K562 (cell line): ENCODE measurements at regions not wholly inside any gene's neighbourhood (a gene's known extent, or its start where the extent isn't known, plus 50 kb on each side); places are given as distances from the start of the nearest gene placed in this dataset.

ENCODE experiments used
- MTF1 ChIP-seq: fragments of 250-450 bp; sonication (Bioruptor Pico); IDR thresholded peaks from 2 replicates; pipeline ENCODE4 v1.9.0; 2021; ENCODE audit warnings: moderate library complexity, mild to moderate bottlenecking, inconsistent platforms, borderline replicate concordance
- ZNF518B ChIP-seq: fragments of 250-450 bp; sonication (Bioruptor Pico); IDR thresholded peaks from 2 replicates; pipeline ENCODE4 v1.5.0; 2021; ENCODE audit warnings: mild to moderate bottlenecking, moderate library complexity
- TF ChIP-seq, protein P1 (sequence below): fragments of 250-450 bp; sonication (Bioruptor Pico); IDR thresholded peaks from 2 replicates; pipeline ENCODE4 v1.8.0; 2022; ENCODE audit warnings: inconsistent platforms
- TF ChIP-seq, protein P2 (sequence below): sonication (generic); IDR thresholded peaks from 2 replicates; pipeline ENCODE4 v1.6.1; 2016
- TF ChIP-seq, protein P3 (sequence below): fragments of 250-450 bp; sonication (Bioruptor Pico); IDR thresholded peaks from 2 replicates; pipeline ENCODE4 v1.5.1; 2021; ENCODE audit warnings: mild to moderate bottlenecking

DNA sequence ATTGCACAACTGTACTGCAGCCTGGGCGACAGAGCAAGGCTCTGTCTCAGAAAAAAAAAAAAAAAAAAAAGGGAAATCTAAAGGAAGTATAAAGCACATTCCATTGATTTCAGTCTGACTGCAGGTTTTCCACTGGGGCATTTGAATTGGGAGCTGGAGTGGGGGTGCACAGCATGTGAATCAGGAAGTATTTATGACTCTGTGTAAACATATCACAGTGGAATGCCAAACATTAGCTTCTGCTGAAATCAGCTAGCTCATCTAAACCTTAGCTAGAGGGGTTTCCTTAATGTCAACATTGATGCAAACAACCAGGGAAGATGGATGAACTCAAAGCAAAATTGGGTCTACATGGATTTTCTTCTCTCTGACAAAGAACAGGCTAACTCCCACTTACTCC is 641.0 kb upstream of the EEF2KMT start (continued):
- TF ChIP-seq, protein P1, sequence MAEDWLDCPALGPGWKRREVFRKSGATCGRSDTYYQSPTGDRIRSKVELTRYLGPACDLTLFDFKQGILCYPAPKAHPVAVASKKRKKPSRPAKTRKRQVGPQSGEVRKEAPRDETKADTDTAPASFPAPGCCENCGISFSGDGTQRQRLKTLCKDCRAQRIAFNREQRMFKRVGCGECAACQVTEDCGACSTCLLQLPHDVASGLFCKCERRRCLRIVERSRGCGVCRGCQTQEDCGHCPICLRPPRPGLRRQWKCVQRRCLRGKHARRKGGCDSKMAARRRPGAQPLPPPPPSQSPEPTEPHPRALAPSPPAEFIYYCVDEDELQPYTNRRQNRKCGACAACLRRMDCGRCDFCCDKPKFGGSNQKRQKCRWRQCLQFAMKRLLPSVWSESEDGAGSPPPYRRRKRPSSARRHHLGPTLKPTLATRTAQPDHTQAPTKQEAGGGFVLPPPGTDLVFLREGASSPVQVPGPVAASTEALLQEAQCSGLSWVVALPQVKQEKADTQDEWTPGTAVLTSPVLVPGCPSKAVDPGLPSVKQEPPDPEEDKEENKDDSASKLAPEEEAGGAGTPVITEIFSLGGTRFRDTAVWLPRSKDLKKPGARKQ (CRISPR knock-in tag), result no peak
- TF ChIP-seq, protein P2, sequence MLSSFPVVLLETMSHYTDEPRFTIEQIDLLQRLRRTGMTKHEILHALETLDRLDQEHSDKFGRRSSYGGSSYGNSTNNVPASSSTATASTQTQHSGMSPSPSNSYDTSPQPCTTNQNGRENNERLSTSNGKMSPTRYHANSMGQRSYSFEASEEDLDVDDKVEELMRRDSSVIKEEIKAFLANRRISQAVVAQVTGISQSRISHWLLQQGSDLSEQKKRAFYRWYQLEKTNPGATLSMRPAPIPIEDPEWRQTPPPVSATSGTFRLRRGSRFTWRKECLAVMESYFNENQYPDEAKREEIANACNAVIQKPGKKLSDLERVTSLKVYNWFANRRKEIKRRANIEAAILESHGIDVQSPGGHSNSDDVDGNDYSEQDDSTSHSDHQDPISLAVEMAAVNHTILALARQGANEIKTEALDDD, result no peak
- TF ChIP-seq, protein P3, sequence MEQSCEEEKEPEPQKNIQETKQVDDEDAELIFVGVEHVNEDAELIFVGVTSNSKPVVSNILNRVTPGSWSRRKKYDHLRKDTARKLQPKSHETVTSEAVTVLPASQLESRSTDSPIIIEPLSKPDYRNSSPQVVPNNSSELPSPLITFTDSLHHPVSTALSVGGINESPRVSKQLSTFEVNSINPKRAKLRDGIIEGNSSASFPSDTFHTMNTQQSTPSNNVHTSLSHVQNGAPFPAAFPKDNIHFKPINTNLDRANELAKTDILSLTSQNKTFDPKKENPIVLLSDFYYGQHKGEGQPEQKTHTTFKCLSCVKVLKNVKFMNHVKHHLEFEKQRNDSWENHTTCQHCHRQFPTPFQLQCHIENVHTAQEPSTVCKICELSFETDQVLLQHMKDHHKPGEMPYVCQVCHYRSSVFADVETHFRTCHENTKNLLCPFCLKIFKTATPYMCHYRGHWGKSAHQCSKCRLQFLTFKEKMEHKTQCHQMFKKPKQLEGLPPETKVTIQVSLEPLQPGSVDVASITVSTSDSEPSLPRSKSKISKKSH, result no peak
- no peak for TF ChIP-seq MTF1 (CRISPR knock-in tag)
- no peak for TF ChIP-seq ZNF518B (CRISPR knock-in tag)
